ENCODE measurements at regions not wholly inside any gene's neighbourhood (a gene's known extent, or its start where the extent isn't known, plus 50 kb on each side); places are given as distances from the start of the nearest gene placed in this dataset.

DNA sequence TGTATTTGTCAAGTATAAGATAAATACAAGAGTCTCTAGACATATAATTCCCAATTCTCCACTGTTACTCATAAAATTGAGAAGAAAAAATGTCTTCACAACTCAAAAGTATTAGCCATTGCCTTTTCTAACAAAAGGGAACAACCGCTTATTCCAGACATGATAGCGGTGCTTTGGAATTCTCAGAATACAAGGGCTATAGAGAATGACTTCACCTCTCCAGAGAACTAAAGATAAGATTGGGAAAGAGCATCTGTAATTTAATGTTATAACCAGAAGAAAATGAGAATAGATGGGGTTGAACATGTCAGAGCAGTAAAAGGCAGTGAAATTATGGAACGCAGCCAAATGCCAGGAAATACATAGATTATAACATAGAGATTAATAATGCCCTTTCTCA, 730.8 kb downstream of the C6orf118 start:
- DNase-seq, result no peak
- no peak overlapping the region for H3K4me3 ChIP-seq (ENCODE audit: low read depth, low read length)
- H3K9me3 ChIP-seq, result no peaks in the 10 kb centered on the region
- no peaks in the 10 kb centered on the region for H3K4me1 ChIP-seq
- H3K36me3 ChIP-seq, result no peaks in the 10 kb centered on the region
- H3K27me3 ChIP-seq, result no peaks in the 10 kb centered on the region
- TF ChIP-seq, protein P1, sequence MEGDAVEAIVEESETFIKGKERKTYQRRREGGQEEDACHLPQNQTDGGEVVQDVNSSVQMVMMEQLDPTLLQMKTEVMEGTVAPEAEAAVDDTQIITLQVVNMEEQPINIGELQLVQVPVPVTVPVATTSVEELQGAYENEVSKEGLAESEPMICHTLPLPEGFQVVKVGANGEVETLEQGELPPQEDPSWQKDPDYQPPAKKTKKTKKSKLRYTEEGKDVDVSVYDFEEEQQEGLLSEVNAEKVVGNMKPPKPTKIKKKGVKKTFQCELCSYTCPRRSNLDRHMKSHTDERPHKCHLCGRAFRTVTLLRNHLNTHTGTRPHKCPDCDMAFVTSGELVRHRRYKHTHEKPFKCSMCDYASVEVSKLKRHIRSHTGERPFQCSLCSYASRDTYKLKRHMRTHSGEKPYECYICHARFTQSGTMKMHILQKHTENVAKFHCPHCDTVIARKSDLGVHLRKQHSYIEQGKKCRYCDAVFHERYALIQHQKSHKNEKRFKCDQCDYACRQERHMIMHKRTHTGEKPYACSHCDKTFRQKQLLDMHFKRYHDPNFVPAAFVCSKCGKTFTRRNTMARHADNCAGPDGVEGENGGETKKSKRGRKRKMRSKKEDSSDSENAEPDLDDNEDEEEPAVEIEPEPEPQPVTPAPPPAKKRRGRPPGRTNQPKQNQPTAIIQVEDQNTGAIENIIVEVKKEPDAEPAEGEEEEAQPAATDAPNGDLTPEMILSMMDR (IDR thresholded peaks at IDR 0.05; ENCODE audit: low read depth, low read length), result no peak

DNA sequence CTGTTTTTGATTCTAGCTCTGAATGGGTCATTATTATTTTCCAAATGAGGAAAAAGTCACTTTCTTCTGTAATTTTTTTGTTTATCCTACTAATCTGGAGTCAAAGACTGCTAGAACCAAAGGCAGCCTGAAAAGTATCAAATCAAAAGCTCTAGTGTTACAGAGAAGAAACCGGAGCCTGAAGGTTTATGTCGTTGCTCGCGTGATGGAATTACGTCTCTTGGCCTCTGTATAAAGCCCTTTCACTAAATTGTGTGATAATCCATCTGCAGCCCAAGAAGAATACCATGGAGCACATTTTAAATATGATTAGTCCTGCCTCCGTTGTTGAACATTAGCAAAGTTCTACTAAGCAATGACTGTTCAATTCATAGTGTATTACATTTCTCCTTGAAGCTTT, 738.6 kb downstream of the C6orf118 start:
- H3K9me3 ChIP-seq, result no peaks in the 10 kb centered on the region
- no peak for DNase-seq
- TF ChIP-seq, protein P1 (IDR thresholded peaks at IDR 0.05; ENCODE audit: low read depth, low read length), result no peak
- no peaks in the 10 kb centered on the region for H3K4me1 ChIP-seq
- H3K4me3 ChIP-seq (ENCODE audit: low read depth, low read length), result no peak overlapping the region
- H3K27me3 ChIP-seq, result no peaks in the 10 kb centered on the region
- no peaks in the 10 kb centered on the region for H3K36me3 ChIP-seq

DNA sequence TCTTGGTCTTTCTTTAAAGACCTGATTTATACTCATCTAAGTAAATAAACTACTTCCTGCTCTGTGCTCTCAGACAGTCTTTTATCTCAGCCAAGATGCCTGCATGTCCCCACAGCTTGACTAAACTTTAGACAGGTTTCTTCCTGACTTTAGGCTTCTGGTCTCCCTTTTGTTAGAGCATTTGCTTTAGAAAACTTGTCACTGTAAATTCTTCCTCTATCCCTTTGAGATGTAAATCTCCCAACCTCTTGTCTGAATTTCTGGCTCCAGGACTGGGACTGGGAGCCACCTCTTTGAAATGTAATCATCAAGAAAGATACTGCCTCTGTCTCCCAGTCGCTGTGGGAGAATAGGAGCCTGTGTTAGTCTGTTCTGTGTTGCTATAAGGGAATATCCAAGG, 739.9 kb downstream of the C6orf118 start:
- Histone ChIP-seq H3K4me3 (ENCODE audit: low read depth, low read length) (no peak overlapping the region), H3K4me1 (no peaks in the 10 kb centered on the region), H3K9me3 (no peaks in the 10 kb centered on the region), H3K36me3 (no peaks in the 10 kb centered on the region), H3K27me3 (no peaks in the 10 kb centered on the region)
- TF ChIP-seq, protein P1 (IDR thresholded peaks at IDR 0.05; ENCODE audit: low read depth, low read length), result no peak
- DNase-seq, result no peak

DNA sequence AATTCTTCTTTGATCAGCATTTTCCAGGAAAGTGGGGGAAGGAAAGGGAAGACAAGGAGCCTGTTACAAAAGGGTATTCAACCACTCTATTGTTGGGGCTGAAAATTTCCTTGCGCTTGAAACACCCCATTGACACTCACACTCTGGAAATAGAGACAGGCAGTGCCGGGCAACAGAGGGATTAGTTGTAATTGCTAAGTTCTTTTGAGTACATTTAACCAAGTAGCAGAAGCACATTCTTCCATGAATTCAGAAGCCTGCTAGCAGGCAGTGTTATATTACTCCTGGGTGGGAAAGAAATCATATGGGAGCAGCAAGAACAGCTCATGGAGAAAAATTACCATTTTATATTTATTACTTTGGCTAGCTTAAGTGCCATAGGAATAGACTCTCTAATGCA, 745.5 kb downstream of the C6orf118 start:
- H3K9me3 ChIP-seq, result no peaks in the 10 kb centered on the region
- TF ChIP-seq, protein P1 (IDR thresholded peaks at IDR 0.05; ENCODE audit: low read depth, low read length), result no peak

DNA sequence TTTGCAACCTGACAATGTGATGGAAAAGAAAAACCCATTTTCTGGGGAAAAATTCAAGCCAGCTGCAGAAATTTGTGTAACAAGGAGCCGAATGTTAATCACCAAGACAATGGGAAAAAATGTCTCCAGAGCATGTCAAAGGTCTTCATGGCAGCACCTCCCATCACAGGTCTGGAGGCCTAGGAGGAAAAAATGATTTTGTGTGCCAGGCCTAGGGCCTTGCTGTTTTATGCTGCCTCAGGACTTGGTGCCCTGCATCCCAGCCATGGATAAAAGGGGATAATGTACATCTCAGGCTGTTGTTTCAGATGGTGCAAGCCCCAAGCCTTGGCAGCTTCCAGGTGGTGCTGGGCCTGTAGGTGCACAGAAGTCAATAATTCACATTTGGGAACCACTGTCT, 747.7 kb downstream of the C6orf118 start:
- no peaks in the 10 kb centered on the region for H3K4me1 ChIP-seq
- H3K36me3 ChIP-seq, result no peaks in the 10 kb centered on the region
- TF ChIP-seq, protein P1 (IDR thresholded peaks at IDR 0.05; ENCODE audit: low read depth, low read length), result no peak
- H3K27me3 ChIP-seq, result no peaks in the 10 kb centered on the region
- no peak overlapping the region for H3K4me3 ChIP-seq (ENCODE audit: low read depth, low read length)
- DNase-seq, result no peak
- no peaks in the 10 kb centered on the region for H3K9me3 ChIP-seq

More for the DNA sequence above, 745.5 kb downstream of the C6orf118 start:
- H3K4me1 ChIP-seq, result no peaks in the 10 kb centered on the region
- H3K27me3 ChIP-seq, result no peaks in the 10 kb centered on the region
- DNase-seq, result no peak
- no peak overlapping the region for H3K4me3 ChIP-seq (ENCODE audit: low read depth, low read length)
- H3K36me3 ChIP-seq, result no peaks in the 10 kb centered on the region

DNA sequence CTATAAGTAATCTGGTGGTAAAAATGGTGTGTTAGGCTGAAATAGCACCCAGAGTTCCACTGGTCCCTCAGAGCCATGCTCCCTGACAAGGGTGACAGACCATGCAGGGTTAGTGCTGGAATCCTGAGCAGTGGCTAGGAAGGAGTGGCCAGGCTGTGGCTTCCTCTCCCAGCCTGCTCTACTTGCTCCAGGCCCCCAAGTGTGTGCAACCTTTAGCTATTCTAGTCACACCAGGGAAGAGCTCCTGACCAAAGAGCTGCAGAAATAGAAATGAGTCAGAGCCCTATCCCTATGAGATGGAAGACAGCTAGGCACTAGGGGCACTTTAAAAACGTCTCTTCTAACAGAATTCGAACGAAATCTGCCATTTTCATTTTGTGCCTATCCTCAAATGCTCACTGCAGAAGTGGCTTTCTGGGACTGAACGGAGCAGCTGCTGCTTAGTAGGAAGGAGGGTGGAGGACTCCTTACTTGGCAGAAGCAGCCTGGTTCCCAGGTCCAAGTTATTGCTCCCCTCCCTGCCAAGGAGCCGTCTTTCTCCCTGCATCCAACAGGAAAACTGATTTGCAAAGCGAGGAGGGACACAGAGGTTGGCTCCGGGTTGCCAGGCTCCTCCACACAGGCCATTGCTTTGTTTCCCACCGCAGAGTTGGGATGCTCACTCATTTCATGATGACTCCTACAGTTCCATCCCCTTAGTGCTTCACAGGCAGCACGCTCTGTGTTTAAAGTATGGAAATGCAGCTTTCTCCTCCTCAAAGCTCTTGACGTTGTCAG, 754.5 kb downstream of the C6orf118 start:
- DNase-seq, result no peak
- H3K27me3 ChIP-seq, result no peaks in the 10 kb centered on the region
- no peaks in the 10 kb centered on the region for H3K9me3 ChIP-seq
- no peaks in the 10 kb centered on the region for H3K4me1 ChIP-seq
- TF ChIP-seq, protein P1 (IDR thresholded peaks at IDR 0.05; ENCODE audit: low read depth, low read length), result no peak
- no peaks in the 10 kb centered on the region for H3K36me3 ChIP-seq
- H3K4me3 ChIP-seq (ENCODE audit: low read depth, low read length), result no peak overlapping the region
